Glomerular endothelial cell (primary cell): ENCODE measurements at regions not wholly inside any gene's neighbourhood (a gene's known extent, or its start where the extent isn't known, plus 50 kb on each side); places are given as distances from the start of the nearest gene placed in this dataset.
"Not testable (repeated sequence)": the region's sequence is repeated elsewhere in the genome, so short reads cannot be mapped to it uniquely, and the experiment has no call there.

Source experiments
- DNase-seq: peaks from one replicate; pipeline ENCODE4 v3.0.0-alpha.2; 2011; ENCODE audit warnings: low read depth, low spot score; ENCODE audit errors: extremely low read depth

DNA sequence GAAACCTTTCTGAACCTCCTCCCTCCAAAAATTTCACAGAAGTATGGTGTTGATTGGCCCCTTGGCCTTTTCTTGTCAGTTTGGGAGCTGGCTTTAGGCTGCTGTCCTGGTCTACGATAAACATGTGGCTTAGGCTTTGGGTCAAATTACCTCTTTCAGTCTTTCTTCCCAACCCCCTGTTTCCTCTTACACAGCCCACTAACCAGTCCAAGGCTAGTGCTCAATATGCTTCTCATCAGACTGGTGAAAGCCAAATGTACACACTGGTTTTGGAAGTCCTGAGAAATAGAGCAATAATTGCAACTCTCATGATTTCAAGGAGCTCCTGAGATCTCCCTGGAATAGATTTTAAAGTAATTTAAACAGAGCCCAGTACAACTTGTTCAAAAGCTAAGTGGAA is 933.7 kb upstream of the GJE1 start:
- no peak for DNase-seq

DNA sequence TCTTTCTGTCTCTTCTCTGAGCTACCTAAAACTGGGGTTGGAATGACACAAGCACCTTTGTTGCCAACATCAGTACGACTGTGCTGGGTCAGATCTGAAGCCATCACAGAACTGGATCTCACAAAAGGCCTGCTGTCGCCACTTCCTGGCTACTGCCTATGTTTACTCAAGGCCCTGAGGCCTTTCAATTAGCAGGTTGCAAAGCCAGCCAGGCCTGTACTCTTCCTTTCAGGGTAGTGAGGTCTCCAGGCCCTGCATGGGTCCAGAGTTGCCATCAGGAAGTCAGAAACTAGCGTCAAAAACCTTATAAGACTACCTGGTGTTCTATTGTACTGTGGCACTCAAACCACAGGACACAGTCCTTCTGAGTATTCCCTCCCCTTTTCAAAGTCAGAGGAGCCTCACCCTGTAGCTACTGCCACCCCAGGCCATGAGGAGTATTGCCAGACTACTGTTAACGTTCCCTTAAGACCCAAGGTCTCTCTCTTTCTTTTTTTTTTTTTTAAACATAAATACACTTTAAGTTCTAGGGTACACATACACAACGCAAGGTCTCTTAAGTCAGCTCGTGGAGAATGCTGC is 937.4 kb upstream of the GJE1 start:
- DNase-seq, result no peak

- no peak for DNase-seq
Observed at GRCh38 chr6:141183368-141183767, 949.4 kb upstream of the GJE1 start.

- not testable (repeated sequence) for DNase-seq
Observed at GRCh38 chr6:141175458-141175857, 957.3 kb upstream of the GJE1 start.

GRCh38 chr6:141174932-141175331 is 957.8 kb upstream of the GJE1 start:
- DNase-seq, result no peak

- DNase-seq, result no peak
Observed at GRCh38 chr6:141173529-141173928, 959.2 kb upstream of the GJE1 start.

DNA sequence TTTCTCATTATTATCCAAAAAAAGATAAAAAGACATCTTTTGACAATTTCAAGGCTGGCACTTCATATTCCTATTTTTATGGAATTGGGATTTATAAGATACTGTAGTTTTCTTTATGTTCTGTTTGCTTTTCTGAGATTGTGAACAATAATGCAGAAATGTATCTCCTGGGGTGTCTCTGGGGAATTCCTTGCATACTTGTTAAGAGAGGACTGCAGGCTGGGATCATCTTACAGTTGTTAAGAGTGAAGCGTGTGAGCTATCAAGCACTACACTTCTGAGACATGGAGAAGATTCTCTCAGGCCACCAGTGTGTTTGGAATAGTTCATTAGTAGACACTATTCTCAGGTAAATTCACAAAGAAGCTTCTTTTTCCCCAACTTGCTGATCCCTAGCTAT is 963.3 kb upstream of the GJE1 start:
- DNase-seq, result no peak

DNA sequence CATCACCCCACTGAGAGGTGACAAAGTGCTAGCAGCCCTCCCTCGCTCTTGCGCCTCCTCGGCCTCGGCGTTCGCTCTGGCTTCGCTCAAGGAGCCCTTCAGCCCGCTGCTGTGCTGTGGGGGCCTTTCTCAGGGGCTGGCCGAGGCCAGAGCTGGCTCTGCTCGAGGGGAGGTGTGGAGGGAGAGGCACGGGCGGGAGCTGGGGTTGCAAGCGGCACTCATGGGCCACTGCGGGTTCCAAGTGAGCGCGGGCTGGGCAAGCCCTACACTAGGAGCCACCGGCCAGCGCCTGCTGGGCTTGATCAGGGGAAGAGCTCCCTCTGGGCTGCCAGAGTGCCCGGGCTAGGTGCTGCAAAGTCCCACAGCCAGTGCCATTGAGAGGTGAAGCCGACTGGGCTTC is 964.8 kb upstream of the GJE1 start:
- no peak for DNase-seq

- no peak for DNase-seq
Observed at GRCh38 chr6:141165002-141165665, 967.6 kb upstream of the GJE1 start.

GRCh38 chr6:141164042-141164743 is 968.5 kb upstream of the GJE1 start:
- no peak for DNase-seq

DNA sequence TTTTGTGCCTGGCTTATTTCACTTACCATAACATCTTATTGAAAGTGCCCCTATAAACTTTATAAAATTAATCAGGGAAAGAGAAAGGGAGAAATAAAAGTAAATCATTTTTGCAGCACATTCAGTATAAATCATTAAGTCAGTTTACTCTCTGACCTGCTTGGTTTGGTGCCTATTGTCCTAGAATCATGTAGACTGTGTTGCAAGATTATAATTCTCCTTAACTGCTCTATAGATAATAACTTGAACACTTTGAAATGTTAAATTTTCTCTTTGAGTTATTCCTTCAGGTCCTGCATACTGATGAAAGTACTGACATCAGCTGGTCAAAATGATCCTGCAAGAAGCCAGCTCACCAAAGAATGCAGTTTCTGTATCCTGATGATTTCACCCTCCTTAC is 969.6 kb upstream of the GJE1 start:
- DNase-seq, result no peak

DNA sequence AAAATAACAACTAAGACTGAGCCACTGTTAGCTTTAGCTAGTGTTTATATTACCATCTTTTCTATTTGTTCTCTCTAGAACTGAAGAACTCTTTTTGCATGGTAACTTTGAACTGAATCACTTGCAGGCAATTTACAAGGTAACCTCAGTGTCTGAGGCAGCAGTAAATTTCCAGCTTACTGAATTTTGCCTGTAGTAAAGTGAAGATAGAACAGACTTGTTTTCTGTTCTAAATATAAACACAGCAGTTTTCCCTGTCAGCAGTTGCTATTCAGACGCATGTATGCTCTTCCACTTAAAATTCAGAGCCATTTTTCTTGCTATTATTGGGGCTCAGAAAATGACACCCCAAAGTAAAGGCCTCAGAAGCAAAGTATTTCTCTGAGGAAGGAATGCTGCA is 974.0 kb upstream of the GJE1 start:
- no peak for DNase-seq

GRCh38 chr6:141153563-141153962 is 979.2 kb upstream of the GJE1 start:
- DNase-seq, result no peak

GRCh38 chr6:141152951-141153350 is 979.8 kb upstream of the GJE1 start:
- no peak for DNase-seq

DNA sequence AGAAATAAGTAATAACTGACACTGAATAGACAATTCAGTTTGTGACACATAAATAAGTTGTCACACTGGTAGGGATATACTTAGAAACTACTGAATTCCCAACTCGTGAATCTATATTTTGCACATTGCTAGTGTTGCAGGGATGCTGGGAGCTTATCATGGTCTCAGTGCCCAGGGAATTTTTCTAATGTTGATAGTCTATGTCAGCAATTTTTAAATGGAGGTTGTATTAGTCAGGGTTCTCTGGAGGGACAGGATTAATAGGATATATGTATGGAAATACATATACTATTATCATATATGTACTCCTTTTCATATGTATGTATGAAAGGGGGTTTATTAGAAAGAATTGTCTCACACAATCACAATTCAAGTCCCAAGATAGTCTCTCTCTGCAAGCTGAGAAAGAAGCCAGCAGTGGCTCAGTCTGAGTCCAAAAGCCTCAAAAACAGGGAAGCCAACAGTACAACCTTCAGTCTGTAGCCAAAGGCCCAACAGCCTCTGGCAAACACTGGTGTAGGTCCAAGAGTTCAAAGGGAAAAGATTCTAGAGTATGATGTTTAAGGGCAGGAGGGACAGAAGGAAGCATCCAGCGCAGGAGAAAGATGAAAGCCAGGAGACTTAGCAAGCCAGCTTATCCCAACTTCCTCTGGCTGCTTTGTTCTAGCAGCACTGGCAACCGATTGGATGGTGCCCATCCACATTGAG is 980.9 kb upstream of the GJE1 start:
- no peak for DNase-seq

- no peak for DNase-seq
Observed at GRCh38 chr6:141141870-141142269, 990.9 kb upstream of the GJE1 start.

GRCh38 chr6:141140905-141141304 is 991.8 kb upstream of the GJE1 start:
- no peak for DNase-seq

DNA sequence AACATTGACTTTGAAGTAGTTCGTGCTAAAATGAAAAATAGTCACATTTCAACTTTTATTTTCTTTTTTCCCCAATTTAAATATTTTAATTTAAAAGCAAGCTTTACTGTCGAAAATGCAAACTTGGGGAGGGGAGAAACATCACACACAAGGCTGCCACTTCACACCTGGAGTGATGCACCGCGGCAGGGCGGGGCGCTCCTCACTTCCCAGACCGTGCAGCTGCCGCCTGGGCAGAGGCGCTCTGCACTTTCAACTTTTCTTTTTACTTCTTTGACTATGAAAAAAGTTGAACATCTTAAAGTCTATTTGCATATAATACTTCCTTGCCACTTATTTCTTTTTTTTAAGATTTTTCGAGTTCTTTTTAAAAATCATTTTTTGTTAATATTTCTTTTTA is 993.3 kb upstream of the GJE1 start:
- no peak for DNase-seq

DNA sequence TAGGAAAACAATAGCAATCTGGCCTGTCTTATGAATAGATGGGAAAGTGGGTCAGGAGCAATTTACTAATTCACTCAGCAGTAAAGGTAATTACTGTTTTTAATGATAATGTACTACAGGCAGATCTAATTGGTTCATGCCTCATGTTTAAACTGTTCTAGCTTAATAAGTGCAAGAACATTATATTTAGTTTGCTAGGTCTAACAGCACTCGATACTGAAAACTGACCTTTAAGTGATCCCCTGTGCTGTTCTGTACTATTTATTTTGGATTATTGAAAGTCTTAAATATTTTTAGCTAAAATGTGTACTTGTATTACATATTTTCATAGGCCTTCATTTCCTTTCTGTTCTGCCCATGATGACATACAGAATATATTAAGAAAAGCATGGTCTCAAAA is 998.0 kb upstream of the GJE1 start:
- DNase-seq, result no peak

- no peak for DNase-seq
Observed at GRCh38 chr6:141133836-141134235, 998.9 kb upstream of the GJE1 start.

GRCh38 chr6:141133346-141133745 is 999.4 kb upstream of the GJE1 start:
- DNase-seq, result no peak

DNA sequence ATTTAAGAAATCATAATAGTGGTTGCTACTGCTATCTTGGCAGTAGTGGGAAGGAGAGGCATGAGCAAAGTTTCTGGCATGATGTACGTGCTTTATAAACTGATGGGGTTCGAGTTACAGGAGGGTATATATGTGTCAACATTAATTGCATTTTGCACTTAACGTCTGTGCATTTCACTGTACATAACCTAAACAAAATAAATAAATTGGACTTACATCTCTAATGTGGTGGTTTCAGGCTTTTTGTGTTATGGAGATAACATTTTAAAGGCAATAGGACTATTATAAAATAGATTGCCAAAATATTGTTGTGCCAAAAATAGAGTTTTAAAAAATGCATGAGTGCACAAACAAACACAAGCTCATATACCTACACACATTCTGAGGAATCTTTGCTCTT is 1001.1 kb upstream of the GJE1 start:
- DNase-seq, result no peak
